Activated B cell treated with CpG ODN at 0.5 μM for 24 hours (primary cell): ENCODE measurements at regions not wholly inside any gene's neighbourhood (a gene's known extent, or its start where the extent isn't known, plus 50 kb on each side); places are given as distances from the start of the nearest gene placed in this dataset.

Experiments used
- ATAC-seq: fragments of 200-7000 bp; cut with Tn5 transposase; one replicate; pipeline ENCODE4 v1.10.0; 2021; ENCODE audit warnings: low read depth, mild to moderate bottlenecking, moderate library complexity
- CTCF ChIA-PET: fragments of 350-600 bp; sonication (Branson Sonifier 250); formaldehyde crosslinking; loops from one replicate; lab custom pipeline; 2021; ENCODE audit warnings: antibody characterized with exemption; lab: Charles Lee
- POLR2A ChIA-PET: fragments of 350-600 bp; sonication (Branson Sonifier 250); formaldehyde crosslinking; loops from one replicate; lab custom pipeline; 2021; ENCODE audit warnings: antibody characterized with exemption; lab: Charles Lee
- DNase-seq: peaks from one replicate; pipeline ENCODE4 v3.0.0; 2022
- H3K27ac Mint-ChIP-seq: one replicate; pipeline ENCODE4 v1.8.0; 2020; ENCODE audit warnings: mixed read lengths
- H3K27me3 Mint-ChIP-seq: one replicate; pipeline ENCODE4 v1.8.0; 2021; ENCODE audit warnings: mixed read lengths
- H3K36me3 Mint-ChIP-seq: one replicate; pipeline ENCODE4 v1.8.0; 2021; ENCODE audit warnings: low read depth, mixed read lengths
- H3K4me1 Mint-ChIP-seq: one replicate; pipeline ENCODE4 v1.8.0; 2021; ENCODE audit warnings: mixed read lengths
- H3K4me3 Mint-ChIP-seq: one replicate; pipeline ENCODE4 v1.8.0; 2020; ENCODE audit warnings: mild to moderate bottlenecking, mixed read lengths
- H3K9me3 Mint-ChIP-seq: one replicate; pipeline ENCODE4 v1.8.0; 2020; ENCODE audit warnings: mixed read lengths
- CTCF ChIP-seq: fragments of 200-600 bp; IDR thresholded peaks from one replicate; pipeline ENCODE4 v1.8.0; 2022; ENCODE audit warnings: antibody characterized with exemption, mild to moderate bottlenecking
- intact Hi-C: fragments of 100-400 bp; cut with micrococcal nuclease; formaldehyde crosslinking; loops from one replicate; pipeline ENCODE4 v1.15.1; 2024

GRCh38 chr11:82577246-82577645 is 156.4 kb downstream of the FAM181B start:
- no peaks in the 10 kb centered on the region for H3K4me1 Mint-ChIP-seq
- H3K9me3 Mint-ChIP-seq, result no peaks in the 10 kb centered on the region
- POLR2A ChIA-PET, result no interaction called here
- DNase-seq (no peak), ATAC-seq (no peak)
- H3K36me3 Mint-ChIP-seq, result no peaks in the 10 kb centered on the region
- CTCF ChIA-PET, result no interaction called here
- intact Hi-C loops, result no loop called here
- no peak for TF ChIP-seq CTCF
- H3K27me3 Mint-ChIP-seq, result peaks cover 9% of the 10 kb centered on the region
- H3K27ac Mint-ChIP-seq, result no peak overlapping the region
- H3K4me3 Mint-ChIP-seq, result no peak overlapping the region

GRCh38 chr11:82560836-82561235 is 172.8 kb downstream of the FAM181B start:
- POLR2A ChIA-PET, result no interaction called here
- CTCF ChIA-PET, result no interaction called here

GRCh38 chr11:82559609-82560008 is 174.1 kb downstream of the FAM181B start:
- Mint-ChIP-seq H3K36me3 (no peaks in the 10 kb centered on the region), H3K4me3 (no peak overlapping the region), H3K4me1 (peaks cover 45% of the 10 kb centered on the region), H3K27ac (no peak overlapping the region), H3K27me3 (no peaks in the 10 kb centered on the region), H3K9me3 (no peaks in the 10 kb centered on the region)
- intact Hi-C loops, result no loop called here
- POLR2A ChIA-PET, result no interaction called here
- DNase-seq (no peak), ATAC-seq (no peak)
- CTCF ChIA-PET, result no interaction called here
- TF ChIP-seq CTCF, result no peak

More at GRCh38 chr11:82560836-82561235, 172.8 kb downstream of the FAM181B start:
- TF ChIP-seq CTCF, result no peak
- no peaks in the 10 kb centered on the region for H3K27me3 Mint-ChIP-seq
- intact Hi-C loops, result no loop called here
- DNase-seq (no peak), ATAC-seq (no peak)
- H3K4me1 Mint-ChIP-seq, result peaks cover 46% of the 10 kb centered on the region
- H3K27ac Mint-ChIP-seq, result no peak overlapping the region
- no peaks in the 10 kb centered on the region for H3K36me3 Mint-ChIP-seq
- H3K9me3 Mint-ChIP-seq, result no peaks in the 10 kb centered on the region
- H3K4me3 Mint-ChIP-seq, result no peak overlapping the region

GRCh38 chr11:82557274-82557673 is 176.4 kb downstream of the FAM181B start:
- Mint-ChIP-seq H3K4me3 (peak overlapping the region; percentile 5), H3K36me3 (no peaks in the 10 kb centered on the region), H3K4me1 (peaks cover 45% of the 10 kb centered on the region), H3K9me3 (no peaks in the 10 kb centered on the region), H3K27me3 (no peaks in the 10 kb centered on the region), H3K27ac (no peak overlapping the region)
- ChIA-PET CTCF (no interaction called here), POLR2A (no interaction called here)
- TF ChIP-seq CTCF, result no peak
- DNase-seq (no peak), ATAC-seq (peak; percentile 95)
- intact Hi-C loops, result loop anchor here (2.0 kb wide), 1 partner anchor 688 kb away; no protein-coding TSS in a partner anchor

- intact Hi-C loops, result loop anchor here (2.0 kb wide), 1 partner anchor 687 kb away; no protein-coding TSS in a partner anchor
- TF ChIP-seq CTCF, result no peak
- CTCF ChIA-PET, result no interaction called here
- no peak for DNase-seq
- Mint-ChIP-seq H3K36me3 (no peaks in the 10 kb centered on the region), H3K9me3 (no peaks in the 10 kb centered on the region), H3K4me1 (peaks cover 45% of the 10 kb centered on the region), H3K27me3 (no peaks in the 10 kb centered on the region), H3K27ac (no peak overlapping the region), H3K4me3 (no peak overlapping the region)
- no peak for ATAC-seq
- POLR2A ChIA-PET, result no interaction called here
Measured at GRCh38 chr11:82556210-82556609, 177.5 kb downstream of the FAM181B start.
